GM06990 (cell line): ENCODE measurements at regions not wholly inside any gene's neighbourhood (a gene's known extent, or its start where the extent isn't known, plus 50 kb on each side); places are given as distances from the start of the nearest gene placed in this dataset.
"Not testable (repeated sequence)": the region's sequence is repeated elsewhere in the genome, so short reads cannot be mapped to it uniquely, and the experiment has no call there.

Source experiments
- DNase-seq: peaks from one replicate; pipeline ENCODE4 v3.0.0-alpha.2; 2011; ENCODE audit not compliant: insufficient read length; ENCODE audit errors: extremely low read depth
- H3K27me3 ChIP-seq: replicated peaks from 2 replicates; pipeline ENCODE4 v1.6.0; 2011; ENCODE audit warnings: low read length; ENCODE audit not compliant: control insufficient read depth, insufficient read depth
- H3K36me3 ChIP-seq: 2 replicates; pipeline ENCODE4 v1.5.1; 2011; ENCODE audit warnings: low read length; ENCODE audit not compliant: control insufficient read depth, insufficient read depth
- H3K4me3 ChIP-seq: replicated peaks from 2 replicates; pipeline ENCODE4 v1.5.1; 2011; ENCODE audit warnings: low read depth, mild to moderate bottlenecking, control low read depth, low read length
- CTCF ChIP-seq: IDR thresholded peaks from 2 replicates; pipeline ENCODE4 v1.5.1; 2011; ENCODE audit warnings: low read length, control low read depth, mild to moderate bottlenecking, inconsistent platforms; ENCODE audit not compliant: insufficient read depth, poor library complexity, severe bottlenecking

GRCh38 chr1:220454155-220454777 lies 73.7 kb upstream of the MARK1 start:
- no peaks in the 10 kb centered on the region for H3K27me3 ChIP-seq
- TF ChIP-seq CTCF = no peak
- DNase-seq = no peak
- H3K36me3 ChIP-seq = no peaks in the 10 kb centered on the region
- H3K4me3 ChIP-seq = no peak overlapping the region

GRCh38 chr1:220453371-220453770 lies 74.6 kb upstream of the MARK1 start:
- Histone ChIP-seq H3K27me3 (no peaks in the 10 kb centered on the region), H3K4me3 (no peak overlapping the region), H3K36me3 (no peaks in the 10 kb centered on the region)
- TF ChIP-seq CTCF = no peak
- DNase-seq = no peak

GRCh38 chr1:220451532-220451931 lies 76.4 kb upstream of the MARK1 start:
- no peak overlapping the region for H3K4me3 ChIP-seq
- no peaks in the 10 kb centered on the region for H3K27me3 ChIP-seq
- no peaks in the 10 kb centered on the region for H3K36me3 ChIP-seq
- no peak for DNase-seq
- TF ChIP-seq CTCF = no peak

GRCh38 chr1:220450927-220451326 lies 77.0 kb upstream of the MARK1 start:
- no peak for TF ChIP-seq CTCF
- Histone ChIP-seq H3K36me3 (no peaks in the 10 kb centered on the region), H3K4me3 (no peak overlapping the region), H3K27me3 (no peaks in the 10 kb centered on the region)
- DNase-seq = no peak

- H3K4me3 ChIP-seq = no peak overlapping the region
- no peaks in the 10 kb centered on the region for H3K27me3 ChIP-seq
- no peaks in the 10 kb centered on the region for H3K36me3 ChIP-seq
- no peak for DNase-seq
- TF ChIP-seq CTCF = no peak
Observed at GRCh38 chr1:220448217-220448616, 79.7 kb upstream of the MARK1 start.

- not testable (repeated sequence) for H3K36me3 ChIP-seq, H3K4me3 ChIP-seq, H3K27me3 ChIP-seq, DNase-seq
Observed at GRCh38 chr1:220444586-220444985, 83.3 kb upstream of the MARK1 start.
